Stimulated activated CD4-positive, alpha-beta T cell treated with anti-CD3 and anti-CD28 coated beads, Interleukin-2, amount 100 ng/mL, for 24 hours (primary cell): ENCODE measurements at regions not wholly inside any gene's neighbourhood (a gene's known extent, or its start where the extent isn't known, plus 50 kb on each side); places are given as distances from the start of the nearest gene placed in this dataset.

ENCODE experiments used
- DNase-seq, 2 donors: peaks; one replicate each; pipeline ENCODE4 v3.0.0-alpha.2; 2020

DNA sequence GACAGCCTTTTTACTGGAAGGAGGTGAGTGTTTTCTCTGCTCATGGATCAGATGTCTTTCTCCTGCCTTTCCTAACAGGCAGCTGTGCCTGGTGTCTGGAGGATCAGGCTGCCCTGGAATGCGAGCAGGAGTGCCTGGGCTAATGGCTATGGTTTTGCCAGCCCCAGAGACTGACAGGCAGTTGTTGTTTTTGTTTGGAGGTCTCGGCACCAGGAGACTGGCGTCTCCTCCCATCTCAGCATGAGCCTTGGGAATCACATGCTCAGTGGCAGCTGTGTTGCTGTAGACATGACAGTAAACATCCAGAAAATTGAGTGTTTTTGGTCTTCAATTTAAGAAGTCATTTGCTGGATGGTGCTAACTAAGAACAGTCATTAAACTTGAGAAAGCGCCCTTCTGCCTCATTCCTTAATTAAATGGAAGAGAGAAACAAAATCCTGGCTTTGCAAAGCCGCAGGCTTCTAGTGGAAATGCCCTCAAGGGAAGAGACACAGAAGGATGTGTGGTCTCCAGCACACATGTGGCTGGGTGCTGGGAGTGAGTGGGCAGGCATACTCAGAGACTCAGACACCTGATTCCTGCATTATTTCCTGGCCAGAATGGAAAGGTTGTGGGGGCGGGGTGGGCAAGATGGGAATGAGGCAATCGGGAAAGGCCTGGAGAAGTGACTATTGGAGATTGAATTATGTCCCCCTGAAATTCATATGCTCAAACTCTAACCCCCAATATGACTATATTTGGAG, 97.0 kb upstream of the NMNAT3 start:
- DNase-seq: no peak

DNA sequence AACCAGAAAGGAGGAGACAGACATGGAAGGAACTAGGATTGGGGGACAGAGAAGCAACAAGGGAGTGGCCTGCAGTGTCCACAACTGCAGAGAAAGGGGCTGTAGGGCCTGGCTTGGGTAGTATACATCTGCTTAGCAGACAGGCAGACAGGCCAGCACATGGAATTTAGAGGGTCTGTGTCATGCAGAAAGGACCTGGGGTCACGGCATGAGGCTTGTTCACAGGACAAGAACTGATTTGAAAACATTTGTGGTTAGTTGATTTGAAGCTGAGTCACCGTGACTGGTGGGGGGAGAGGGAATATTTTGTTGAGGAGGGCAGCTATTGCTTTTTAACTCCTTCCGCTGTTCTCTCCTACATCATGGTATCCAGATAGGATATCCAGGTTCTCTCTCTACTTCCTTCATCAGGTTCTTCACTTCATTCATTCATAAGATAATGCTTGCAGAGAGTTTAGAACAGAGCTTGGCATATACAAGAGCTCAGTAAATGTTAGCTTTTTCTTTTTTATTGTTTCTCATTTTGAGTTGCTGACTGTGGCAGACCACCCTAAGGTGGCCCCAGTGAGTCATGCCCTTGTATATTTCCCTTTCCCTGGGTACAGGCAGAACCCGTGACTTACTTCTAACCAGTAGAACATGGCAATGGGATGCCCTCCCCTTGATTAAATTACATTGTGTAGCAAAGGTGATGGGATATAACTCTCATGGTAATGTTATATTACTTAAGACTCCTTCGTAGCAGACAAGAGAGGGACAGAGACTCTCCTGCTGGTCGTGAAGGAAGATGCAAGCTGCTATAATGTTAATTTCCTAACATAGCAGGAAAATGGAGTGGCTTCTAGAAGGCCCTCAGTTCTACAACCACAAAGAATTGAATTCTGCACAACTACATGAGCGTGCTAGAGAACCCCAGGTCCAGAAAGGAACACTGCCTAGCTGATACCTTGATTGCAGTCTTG, 95.0 kb upstream of the NMNAT3 start:
- DNase-seq: no peak

DNA sequence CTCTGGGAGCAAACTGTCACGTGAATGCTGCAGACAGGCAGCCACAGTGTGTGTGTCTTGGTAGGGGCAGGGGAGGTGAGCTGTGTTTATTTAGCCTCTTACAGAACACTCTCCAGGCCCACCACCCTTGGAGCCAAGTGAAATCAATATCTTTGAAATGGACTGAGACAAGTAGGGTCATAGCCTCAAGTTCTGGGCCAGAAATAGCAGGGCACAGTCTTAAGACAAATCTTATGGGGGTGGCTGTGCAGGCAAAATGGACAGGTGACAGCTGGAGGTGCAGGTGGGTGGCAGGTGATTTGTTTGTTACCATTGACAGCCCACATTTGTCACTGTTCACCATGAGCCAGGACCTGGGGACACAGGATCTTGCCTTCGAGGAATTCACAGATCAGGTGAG, 93.6 kb upstream of the NMNAT3 start:
- DNase-seq: no peak

DNA sequence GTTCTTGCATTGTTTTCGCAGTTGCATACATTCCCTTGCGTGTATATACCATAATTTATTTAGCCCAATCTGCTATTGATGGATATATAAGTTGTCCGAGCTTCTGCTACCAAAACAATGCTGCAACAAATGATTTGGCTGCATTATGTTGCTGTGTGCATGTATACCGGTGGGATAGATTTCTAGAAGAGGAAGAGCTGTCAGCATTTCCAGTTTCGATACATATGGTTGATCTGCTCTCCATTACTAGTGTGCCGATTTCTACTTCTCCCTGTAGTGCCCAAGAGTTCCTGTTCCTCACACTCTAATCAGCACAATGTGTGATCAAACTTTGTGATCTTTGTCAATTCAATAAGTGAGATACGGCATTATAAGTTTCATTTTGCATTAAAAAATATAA, 92.8 kb upstream of the NMNAT3 start:
- DNase-seq: no peak

DNA sequence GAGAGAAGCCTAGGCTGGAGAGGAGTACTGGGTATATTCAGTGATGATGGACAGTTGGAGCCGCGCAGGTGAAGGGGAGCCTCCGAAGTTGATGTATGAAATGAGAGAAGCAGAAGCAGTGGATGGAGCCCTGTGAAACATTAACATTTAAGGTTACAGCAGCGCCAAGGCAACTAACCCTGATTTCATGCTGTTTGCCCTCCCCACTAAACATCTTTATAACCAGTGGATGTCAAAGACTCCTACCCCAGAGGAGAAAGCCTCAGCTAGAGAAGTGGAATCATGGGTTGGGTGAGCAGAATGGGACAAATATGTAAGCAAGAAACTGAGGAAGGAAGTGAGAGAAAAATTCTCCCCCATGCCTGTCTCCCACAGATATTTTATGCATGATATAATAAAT, 92.0 kb upstream of the NMNAT3 start:
- DNase-seq: no peak

DNA sequence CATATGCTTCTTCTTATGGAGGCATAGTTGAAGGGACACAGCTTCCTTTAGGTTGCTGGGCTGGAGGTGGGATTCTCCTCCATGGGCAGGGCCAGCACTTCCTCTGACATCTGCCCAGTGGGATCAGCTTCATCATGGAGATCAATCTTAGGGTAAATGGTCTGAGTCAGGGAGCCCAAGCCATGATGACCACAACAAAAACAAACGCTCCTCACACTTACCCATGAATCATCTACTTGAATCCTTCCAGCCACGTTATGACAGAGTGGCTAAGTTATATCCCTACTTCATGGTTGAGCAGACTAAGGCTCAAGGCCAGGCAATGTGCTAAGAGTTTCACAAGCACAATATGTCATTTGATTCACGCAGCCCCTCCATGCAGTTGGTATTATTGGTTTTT, 87.2 kb upstream of the NMNAT3 start:
- DNase-seq: no peak

DNA sequence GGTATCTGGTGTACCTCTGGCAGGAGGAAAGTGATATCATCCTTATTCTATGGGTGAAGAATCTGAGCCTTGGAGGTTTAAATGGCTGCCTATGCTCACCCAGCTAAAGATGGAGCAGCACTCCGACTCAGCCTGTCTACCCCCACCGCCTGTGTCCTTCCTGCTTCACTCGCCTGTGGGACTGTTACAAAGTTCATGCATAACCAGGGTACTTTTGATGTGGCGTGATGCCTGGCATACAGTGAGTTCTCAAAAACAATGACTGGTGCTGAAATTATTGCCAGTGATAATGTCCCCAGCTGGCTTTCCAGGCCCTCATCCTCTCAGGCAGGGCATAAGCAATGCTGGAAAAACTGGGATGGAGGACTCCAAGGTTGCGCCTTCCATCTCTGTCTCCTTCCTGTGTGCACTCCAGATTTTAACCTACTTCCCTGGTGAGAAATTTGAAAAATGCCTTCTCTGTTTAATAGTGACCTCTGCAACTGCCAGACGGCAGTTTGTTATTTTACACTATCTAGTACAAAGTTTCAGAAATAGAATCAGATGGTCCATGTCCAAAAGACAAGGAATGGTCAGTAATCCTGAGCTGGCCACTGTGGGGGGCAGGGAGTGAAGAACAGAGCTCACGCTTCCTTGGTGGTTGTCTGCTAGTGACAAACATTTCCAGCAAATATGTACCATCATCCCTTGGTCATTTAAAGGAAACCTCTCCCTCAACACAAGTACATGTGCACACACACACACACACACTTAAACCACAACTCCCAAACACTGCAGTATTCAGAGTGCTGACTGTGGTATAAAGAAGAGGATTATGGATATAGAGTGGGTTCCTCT, 86.5 kb upstream of the NMNAT3 start:
- no peak for DNase-seq

DNA sequence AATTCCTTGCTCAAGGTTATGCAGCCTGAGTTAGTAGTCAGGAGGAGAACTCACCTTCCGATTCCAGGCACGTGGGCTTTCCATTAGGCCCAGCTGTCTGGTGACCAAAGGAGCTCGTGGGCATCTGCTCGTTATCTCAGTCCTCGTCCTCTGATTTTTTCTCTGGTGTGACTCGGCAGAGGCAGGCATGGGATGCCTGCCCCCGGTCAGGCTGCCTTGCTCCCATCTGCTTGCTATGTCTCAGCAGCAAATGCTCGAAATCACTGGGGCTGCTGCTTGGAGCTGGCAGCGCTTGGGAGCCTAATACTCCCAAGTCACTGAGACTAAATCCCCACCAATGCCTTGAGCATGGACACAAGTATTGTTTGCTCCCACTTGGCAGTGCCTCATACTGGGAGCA, 84.5 kb upstream of the NMNAT3 start:
- no peak for DNase-seq

DNA sequence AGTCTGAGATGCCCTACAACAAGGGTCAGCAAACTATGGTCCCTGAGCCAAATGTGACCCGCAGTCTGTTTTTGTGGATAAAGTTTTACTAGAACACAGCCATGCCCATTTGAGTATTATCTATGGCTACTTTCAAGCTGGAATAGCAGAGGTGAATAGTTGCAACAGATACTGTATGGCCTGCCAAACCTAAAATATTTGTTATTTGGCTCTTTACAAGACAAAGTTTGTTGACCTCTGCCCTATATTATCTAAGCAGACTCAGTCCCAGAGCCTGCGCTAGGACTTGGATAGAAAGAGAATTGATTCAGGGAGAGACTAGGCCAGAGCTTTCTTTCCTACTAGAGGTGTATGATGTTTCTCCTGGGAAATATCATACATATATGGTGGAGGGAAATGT, 81.7 kb upstream of the NMNAT3 start:
- DNase-seq: no peak

DNA sequence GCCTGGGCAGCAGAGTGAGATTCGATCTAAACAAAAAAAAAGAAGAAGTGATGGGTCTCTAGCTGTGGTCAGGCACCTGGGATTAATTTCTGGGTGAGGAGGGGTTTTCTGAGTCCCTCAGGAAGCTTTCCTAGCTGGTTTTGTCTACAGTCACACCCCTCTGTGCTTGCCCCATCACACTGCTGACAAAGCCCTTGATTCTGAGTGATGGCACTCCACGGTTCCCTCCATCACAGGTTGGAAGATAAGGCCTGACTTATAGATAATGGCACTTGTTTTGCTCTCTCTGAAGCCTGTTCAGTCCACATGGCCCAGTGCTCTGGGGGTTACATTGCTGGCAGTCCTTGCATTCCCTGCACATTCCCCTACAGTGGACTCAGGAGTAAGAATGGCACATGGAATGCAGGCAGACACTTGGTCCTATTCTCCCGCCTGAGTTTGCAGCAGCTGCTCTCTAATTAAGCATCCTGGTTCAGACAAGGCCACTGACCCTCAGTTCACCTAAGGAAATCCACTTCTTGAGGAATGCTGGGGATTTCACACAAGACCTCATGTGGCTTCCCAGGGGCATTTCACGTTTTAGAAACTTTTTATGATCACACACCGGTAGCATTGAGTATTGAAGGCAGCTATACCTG, 81.0 kb upstream of the NMNAT3 start:
- no peak for DNase-seq

DNA sequence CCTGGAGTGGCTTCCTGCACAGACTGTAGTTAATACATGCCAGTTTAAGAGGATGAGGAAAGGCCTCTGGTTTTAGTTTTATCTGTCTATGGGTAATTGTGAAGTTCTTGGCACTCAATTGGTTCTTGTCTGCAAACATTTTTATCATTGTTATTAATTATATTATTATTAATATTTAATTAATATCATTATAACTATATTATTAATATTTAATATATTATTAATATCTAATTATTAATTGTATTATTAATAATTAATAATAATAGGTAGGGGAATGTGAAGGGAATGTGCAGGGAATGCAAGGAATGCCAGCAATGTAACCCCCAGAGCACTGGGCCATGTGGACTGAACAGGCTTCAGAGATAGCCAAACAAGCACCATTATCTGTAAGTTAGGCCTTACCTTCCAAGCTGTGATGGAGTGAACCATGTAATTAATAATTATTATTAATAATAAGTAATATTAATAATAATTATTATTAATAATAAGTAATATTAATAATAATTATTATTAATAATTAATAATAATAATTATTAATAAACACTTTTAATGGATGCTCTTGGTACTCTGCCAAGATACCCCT, 79.8 kb upstream of the NMNAT3 start:
- DNase-seq: no peak

DNA sequence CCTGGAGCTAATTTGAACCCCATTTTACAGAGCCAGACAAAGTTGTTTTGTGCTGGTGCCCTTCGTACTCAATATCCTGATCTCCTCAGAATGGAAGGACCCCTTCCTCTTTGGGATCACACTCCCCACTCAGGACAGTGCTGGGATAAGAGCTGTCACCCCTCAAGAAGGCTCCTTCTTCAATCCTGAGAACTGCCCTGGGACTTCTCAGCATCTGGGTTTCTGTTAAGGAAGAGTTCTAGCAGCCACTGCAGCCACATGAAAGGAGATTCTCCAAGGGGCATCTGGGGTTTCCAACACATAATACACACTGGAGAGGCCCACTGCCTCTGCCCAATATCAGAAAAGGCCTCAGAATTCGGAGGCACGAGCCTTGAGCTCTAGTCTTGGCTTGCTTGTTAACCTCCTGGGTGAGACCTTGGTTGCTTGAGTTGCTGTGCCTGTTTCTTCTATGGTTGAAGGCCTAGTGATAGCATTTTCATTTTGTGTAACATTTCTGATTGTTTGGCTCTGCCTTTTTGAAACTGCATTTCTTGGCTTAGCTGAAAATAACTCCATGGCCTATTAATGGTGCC, 78.8 kb upstream of the NMNAT3 start:
- no peak for DNase-seq

DNA sequence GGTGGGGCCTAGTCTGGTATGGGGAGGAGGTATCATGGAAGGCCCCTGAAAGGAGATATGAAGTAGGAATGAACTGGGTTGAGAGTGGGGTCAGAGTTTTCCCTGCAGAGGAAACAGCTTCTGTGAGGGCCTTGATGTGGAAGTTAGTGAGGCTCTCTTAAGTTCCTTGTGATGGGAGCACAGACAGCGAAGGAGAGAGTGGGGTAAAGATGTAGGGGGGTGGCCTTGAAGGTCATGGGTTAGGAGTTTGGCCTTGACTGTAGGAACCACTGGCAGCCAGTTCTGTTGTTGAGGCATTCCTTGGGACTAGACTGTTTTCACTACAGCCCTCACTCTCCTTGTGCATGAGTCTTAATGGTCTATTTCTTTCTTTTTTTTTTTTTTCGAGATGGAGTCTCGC, 77.8 kb upstream of the NMNAT3 start:
- no peak for DNase-seq

DNA sequence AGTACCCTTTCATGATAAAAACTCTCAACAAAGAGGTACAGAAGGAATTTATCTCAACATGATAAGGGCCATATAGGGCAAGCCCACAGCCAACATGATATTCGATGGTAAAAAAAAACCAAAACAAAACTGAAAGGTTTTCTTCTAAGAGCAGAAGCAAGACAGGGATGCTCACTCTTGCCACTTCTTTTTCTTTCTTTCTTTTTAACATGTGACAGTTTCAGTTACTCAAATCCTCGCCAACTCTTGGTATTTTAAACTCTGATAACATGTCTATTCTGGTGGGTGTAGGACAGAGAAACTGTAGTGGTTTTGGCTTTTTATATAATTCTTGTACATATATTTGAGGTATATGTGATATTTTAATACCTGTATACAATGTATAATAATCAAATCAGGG, 74.0 kb upstream of the NMNAT3 start:
- no peak for DNase-seq

DNA sequence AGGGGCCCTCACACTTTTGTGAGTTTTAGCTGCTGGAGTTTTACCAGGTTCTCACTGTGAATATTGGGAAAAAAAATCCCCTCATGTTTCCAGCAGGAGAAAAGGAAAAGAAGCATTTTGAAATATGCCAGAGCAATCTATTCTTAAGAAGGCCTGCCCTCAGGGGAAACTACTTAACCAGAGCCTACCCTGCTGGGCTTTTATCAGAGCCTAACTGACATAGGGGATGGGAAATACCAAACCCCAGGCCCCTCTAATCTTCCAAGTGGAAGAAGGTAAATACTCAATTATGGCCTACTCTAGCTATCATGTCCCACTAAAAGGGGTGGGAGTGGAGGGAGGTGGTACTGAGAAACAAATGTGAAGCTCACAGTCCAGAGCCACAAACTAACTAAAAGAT, 68.7 kb upstream of the NMNAT3 start:
- no peak for DNase-seq

DNA sequence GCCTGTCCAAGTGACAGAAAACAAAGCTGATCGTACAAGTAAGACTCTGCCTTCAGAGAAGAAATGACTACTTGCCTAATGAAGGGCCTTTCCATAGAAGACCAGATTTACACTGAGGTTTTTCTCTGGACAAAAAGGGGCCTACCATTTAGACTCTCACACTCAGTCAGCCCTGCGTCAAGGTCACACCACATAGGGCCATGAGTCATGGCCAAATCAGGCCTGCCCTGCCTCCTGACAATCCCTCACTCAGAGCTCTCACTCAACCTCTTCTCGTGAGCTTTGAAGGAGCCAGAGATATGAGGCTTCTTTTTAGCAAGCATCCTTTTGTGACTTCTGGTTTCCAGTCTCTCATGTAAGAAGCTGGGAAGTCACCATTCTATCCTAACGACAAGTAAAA, 68.1 kb upstream of the NMNAT3 start:
- DNase-seq: no peak

DNA sequence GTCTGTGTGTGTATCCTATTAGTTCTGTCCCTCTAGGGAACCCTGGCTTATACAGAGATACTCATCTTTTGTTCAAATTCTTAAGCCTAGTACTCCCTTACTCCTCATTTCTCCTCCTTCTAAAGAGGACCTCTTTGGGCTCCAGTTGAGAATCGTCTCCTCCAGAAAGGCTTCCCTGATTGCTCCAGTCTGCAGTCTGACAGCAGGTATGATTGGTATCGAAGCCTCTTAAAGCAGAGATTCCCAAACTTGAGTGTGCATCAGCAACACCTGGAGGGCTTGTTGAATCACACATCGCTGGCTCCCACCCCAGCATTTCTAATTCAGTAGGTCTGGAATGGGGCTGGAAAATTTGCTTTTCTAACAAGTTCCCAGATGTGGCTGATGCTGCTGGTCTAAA, 60.9 kb upstream of the NMNAT3 start:
- no peak for DNase-seq

DNA sequence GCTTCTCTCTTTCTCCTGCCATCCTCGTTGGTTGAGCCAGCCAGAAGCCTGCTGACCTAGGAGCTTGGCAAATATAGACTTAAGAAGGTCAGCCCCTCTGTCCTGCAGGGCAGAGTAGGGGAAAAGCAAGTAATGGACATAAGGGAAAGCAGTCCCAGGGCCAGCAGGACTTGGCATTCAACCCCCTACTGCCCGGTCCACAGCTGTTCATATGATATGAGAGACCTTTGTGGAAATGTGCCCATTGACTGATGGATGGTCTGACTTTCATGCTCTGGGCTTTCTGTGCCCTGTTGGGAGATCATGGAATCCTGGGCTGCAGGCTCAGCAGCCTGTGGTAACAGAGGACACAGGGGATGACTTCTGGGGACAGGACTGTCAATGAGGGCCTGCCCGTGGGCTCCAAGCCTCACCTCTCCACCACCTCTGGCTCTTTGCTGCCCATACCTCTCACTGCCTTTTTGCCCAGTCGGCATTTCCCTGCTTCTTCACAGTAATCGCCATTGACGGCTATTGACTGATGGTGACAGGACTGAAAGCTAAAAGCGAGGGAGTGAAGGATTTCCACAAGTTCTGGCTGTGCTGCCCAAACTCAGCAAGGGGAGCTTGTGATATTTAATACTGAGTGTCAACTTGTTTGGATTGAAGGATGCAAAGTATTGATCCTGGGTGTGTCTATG, 60.0 kb upstream of the NMNAT3 start:
- no peak for DNase-seq

DNA sequence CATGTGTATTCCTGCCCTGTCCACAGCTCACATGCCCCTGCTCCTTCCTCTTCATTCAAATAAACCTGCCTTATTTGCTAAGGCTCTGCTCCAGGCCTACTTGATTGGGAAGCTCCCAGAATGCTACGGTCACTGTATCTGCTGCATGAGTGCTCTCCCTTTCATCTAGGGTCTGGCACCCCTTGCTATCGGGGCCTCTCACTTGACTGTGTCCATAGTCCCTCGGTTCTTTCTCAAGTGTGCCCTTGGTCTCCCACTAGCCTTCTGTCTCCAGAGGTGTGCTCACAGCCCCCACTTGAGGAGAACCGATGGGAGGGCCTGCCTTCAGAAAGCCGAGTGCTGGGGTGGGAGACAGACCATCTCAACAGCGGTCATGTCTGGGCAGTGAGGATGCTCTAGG, 57.4 kb upstream of the NMNAT3 start:
- DNase-seq: no peak

DNA sequence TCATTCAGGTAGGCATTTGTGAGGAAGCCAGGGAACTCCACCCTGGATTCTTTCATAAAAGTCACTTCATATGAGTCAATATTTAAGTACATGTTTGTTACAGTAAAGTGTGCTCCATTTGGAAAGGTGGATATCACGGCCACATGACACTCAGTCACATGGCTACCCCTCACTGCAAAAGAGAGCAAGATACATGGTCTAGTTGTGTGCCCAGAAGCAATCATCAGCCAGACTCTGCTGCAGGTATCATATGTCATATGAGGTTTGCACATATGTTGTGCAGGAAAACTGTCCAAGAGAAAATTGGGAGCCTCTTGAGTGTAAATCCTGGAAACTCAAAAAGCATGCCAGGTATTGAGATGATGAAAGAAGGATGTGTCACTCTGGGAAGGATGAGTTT, 55.0 kb upstream of the NMNAT3 start:
- no peak for DNase-seq

DNA sequence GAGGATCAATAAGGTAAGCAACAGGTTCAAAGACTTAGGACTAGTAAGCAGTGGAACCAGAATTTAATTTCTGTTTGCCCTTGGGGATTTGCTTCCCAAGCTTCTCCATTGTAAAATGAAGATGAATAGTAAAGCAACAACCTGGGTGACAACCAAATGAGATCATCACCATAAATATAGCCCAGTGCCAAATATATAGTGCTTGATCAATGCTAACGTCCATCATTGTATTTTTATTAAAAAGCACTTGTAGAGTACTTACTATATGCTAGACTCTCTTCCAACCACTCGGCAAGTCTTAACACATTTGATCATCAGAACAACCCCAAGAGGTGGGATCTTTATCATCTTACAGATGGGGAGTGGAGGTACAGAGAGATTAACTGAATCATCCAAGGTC, 51.5 kb upstream of the NMNAT3 start:
- no peak for DNase-seq

DNA sequence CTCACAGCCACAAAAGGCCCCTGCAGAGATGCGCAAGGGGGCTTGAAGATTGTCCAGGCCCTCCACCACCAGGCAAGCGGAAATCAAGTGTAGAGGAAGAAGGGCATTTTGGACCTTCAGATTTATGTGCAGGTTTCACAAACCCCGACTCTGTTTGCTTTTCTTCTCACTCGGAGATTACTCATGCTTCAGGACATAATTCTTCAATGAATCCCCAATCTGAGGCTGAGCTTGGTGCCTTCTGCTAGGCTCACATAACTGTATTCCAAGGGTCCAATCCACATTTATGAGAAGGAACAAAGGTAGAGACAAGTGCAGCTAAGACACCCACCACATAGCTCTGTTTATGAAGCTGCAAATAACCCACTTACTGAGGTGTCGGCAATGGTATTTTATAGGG, 50.6 kb upstream of the NMNAT3 start:
- no peak for DNase-seq
